Keratinocyte (primary cell): ENCODE measurements at regions not wholly inside any gene's neighbourhood (a gene's known extent, or its start where the extent isn't known, plus 50 kb on each side); places are given as distances from the start of the nearest gene placed in this dataset.

ENCODE experiments used
- DNase-seq: peaks from one replicate; pipeline ENCODE4 v3.0.0-alpha.2; 2011; ENCODE audit warnings: low read depth, missing footprints, low spot score
- FAIRE-seq: peaks from 2 replicates; lab custom pipeline; 2011; peaks lifted over from hg19 to GRCh38; lab: Jason Lieb, UNC
- H2AFZ ChIP-seq: 2 replicates; pipeline ENCODE4 v1.6.0; 2012; ENCODE audit warnings: low read length, control low read depth, inconsistent platforms; ENCODE audit not compliant: control insufficient read depth
- H3K27ac ChIP-seq: 2 replicates; pipeline ENCODE4 v1.5.1; 2011; ENCODE audit warnings: low read length; ENCODE audit not compliant: control insufficient read depth, insufficient read depth
- H3K27me3 ChIP-seq: 3 replicates; pipeline ENCODE4 v1.6.0; 2011; ENCODE audit warnings: low read length; ENCODE audit not compliant: control insufficient read depth, insufficient read depth; ENCODE audit errors: extremely low read depth
- H3K36me3 ChIP-seq, 2 experiments: 2 replicates in 1 of 2; 3 replicates in 1 of 2; pipeline ENCODE4 v1.5.1; 2011; ENCODE audit warnings: low read length in 2 of 2, mild to moderate bottlenecking in 1 of 2; ENCODE audit not compliant: control insufficient read depth in 2 of 2, insufficient read depth in 2 of 2; ENCODE audit errors: extremely low read depth in 1 of 2
- H3K4me1 ChIP-seq: 3 replicates; pipeline ENCODE4 v1.5.1; 2011; ENCODE audit warnings: low read length; ENCODE audit not compliant: control insufficient read depth, insufficient read depth; ENCODE audit errors: extremely low read depth
- H3K4me2 ChIP-seq: 3 replicates; pipeline ENCODE4 v1.6.0; 2011; ENCODE audit warnings: low read depth, low read length; ENCODE audit not compliant: control insufficient read depth, insufficient read depth; ENCODE audit errors: extremely low read depth
- H3K4me3 ChIP-seq, 3 experiments: fragments of 200-600 bp in 1 of 3; sonication (generic) in 1 of 3; 2 replicates in 2 of 3; 3 replicates in 1 of 3; pipeline ENCODE4 v1.5.1; 2011 to 2016; ENCODE audit warnings: low read length in 3 of 3, mild to moderate bottlenecking in 3 of 3, control low read depth in 2 of 3, inconsistent platforms in 1 of 3, low read depth in 1 of 3, mixed read lengths in 1 of 3, mixed run types in 1 of 3, moderate library complexity in 1 of 3; ENCODE audit not compliant: control insufficient read depth in 2 of 3, insufficient read depth in 2 of 3; ENCODE audit errors: extremely low read depth in 1 of 3
- H3K79me2 ChIP-seq: 2 replicates; pipeline ENCODE4 v1.6.0; 2012; ENCODE audit warnings: low read length; ENCODE audit not compliant: control insufficient read depth, insufficient read depth
- H3K9ac ChIP-seq: 3 replicates; pipeline ENCODE4 v1.6.0; 2011; ENCODE audit warnings: low read length; ENCODE audit not compliant: control insufficient read depth, insufficient read depth; ENCODE audit errors: extremely low read depth
- H3K9me1 ChIP-seq: 3 replicates; pipeline ENCODE4 v1.6.0; 2011; ENCODE audit warnings: low read length; ENCODE audit not compliant: control insufficient read depth, insufficient read depth; ENCODE audit errors: extremely low read depth
- H3K9me3 ChIP-seq: 2 replicates; pipeline ENCODE4 v1.5.1; 2012; ENCODE audit warnings: low read depth, low read length; ENCODE audit not compliant: control insufficient read depth
- H4K20me1 ChIP-seq: 3 replicates; pipeline ENCODE4 v1.6.0; 2011; ENCODE audit warnings: low read length; ENCODE audit not compliant: control insufficient read depth, insufficient read depth; ENCODE audit errors: extremely low read depth
- CTCF ChIP-seq, 3 experiments: IDR thresholded peaks in 1 of 3; conservative IDR thresholded peaks in 1 of 3; optimal IDR thresholded peaks in 1 of 3; 2 replicates in 2 of 3; 3 replicates in 1 of 3; pipeline versions ENCODE3 to v1.5.1; 2011; ENCODE audit warnings: low read length in 3 of 3, mild to moderate bottlenecking in 3 of 3, moderate library complexity in 2 of 3, control low read depth in 1 of 3, inconsistent platforms in 1 of 3; ENCODE audit not compliant: insufficient read depth in 2 of 3; ENCODE audit errors: extremely low read depth in 1 of 3
- EZH2 ChIP-seq: IDR thresholded peaks from one replicate; pipeline ENCODE4 v1.6.1; 2012; ENCODE audit warnings: inconsistent platforms, mild to moderate bottlenecking, low read length, moderate library complexity
- dilution Hi-C: fragments of 300-500 bp; cut with MboI; formaldehyde crosslinking; loops from one replicate; pipeline ENCODE4 v1.7.0; 2020; ENCODE audit warnings: low sequenced_read_pairs; ENCODE audit not compliant: extremely low pct_ligation_motif_present

DNA sequence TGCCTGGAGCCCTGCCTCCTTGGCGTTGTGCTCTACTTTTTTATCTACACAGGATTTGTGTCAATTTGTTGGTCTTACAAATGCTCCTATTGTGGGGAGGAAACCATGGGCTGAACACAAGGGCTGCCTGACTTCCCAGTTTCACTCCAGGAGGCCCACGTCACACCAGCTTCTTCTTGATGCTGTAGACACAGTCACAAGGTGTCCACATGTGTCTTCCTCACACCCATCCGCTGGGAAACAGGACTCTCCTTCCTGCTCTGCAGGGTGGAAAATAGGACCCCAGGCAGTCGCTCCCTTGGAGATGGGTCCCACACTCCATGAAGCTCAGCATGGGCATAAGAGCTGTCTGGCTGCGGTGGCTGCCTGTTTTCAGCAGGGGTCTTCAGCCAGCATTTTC is 468.2 kb downstream of the EPHA4 start:
- no peak overlapping the region for H3K4me3 ChIP-seq
- peaks cover 29% of the 10 kb centered on the region for H3K4me1 ChIP-seq
- TF ChIP-seq EZH2, result no peak
- TF ChIP-seq CTCF (optimal IDR thresholded peaks at IDR 0.05 in 1 of 3, IDR thresholded peaks at IDR 0.05 in 1 of 3, conservative IDR thresholded peaks at IDR 0.05 in 1 of 3; ENCODE audit: extremely low read depth in 1 of 3, insufficient read depth in 2 of 3, low read length in 3 of 3), result no peak
- no peaks in the 10 kb centered on the region for H4K20me1 ChIP-seq
- peak overlapping the region; percentile 51 for H3K27ac ChIP-seq
- H3K4me2 ChIP-seq, result peak overlapping the region; percentile 61
- no peaks in the 10 kb centered on the region for H3K27me3 ChIP-seq
- H3K9me3 ChIP-seq, result no peaks in the 10 kb centered on the region
- dilution Hi-C loops, result no loop called here
- peak overlapping the region; percentile 91 for H2AFZ ChIP-seq
- no peaks in the 10 kb centered on the region for H3K79me2 ChIP-seq
- peak overlapping the region; percentile 51 for H3K9ac ChIP-seq
- DNase-seq, result no peak
- no peaks in the 10 kb centered on the region for H3K9me1 ChIP-seq
- H3K36me3 ChIP-seq, result no peaks in the 10 kb centered on the region
- FAIRE-seq, result no peak

DNA sequence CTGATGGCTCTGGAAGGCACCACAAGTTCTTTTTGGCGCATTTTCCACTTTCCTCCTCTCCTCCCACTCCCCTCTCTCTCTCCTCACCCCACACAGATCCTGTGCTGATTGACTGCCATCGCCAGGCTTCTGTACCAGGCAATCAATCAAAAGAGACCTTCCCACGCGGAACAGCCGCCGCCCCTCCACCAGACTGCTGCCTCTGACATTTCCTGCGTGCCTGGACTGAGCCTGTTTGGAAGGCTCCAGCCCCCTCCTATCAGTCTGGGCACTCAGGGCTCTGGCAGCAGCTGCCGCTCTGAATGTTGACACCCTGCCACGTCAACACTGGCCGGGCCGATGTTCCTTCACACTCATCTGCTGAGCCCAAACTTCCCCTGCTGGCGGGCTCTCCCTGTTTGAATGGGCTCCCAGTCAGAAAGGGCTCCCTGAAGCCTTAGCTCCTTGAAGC is 467.7 kb downstream of the EPHA4 start:
- Histone ChIP-seq H4K20me1 (no peaks in the 10 kb centered on the region), H3K4me2 (peak overlapping the region; percentile 61), H2AFZ (peak overlapping the region; percentile 91), H3K27ac (peak overlapping the region; percentile 51), H3K9ac (peak overlapping the region; percentile 51), H3K27me3 (no peaks in the 10 kb centered on the region), H3K36me3 (no peaks in the 10 kb centered on the region), H3K79me2 (no peaks in the 10 kb centered on the region), H3K9me3 (no peaks in the 10 kb centered on the region), H3K4me1 (peaks cover 29% of the 10 kb centered on the region), H3K9me1 (no peaks in the 10 kb centered on the region), H3K4me3 (no peak overlapping the region)
- TF ChIP-seq CTCF (optimal IDR thresholded peaks at IDR 0.05 in 1 of 3, IDR thresholded peaks at IDR 0.05 in 1 of 3, conservative IDR thresholded peaks at IDR 0.05 in 1 of 3; ENCODE audit: extremely low read depth in 1 of 3, insufficient read depth in 2 of 3, low read length in 3 of 3), result peak; percentile 22 to 38 (median 29)
- no peak for TF ChIP-seq EZH2
- FAIRE-seq, result peak; percentile 84
- DNase-seq, result no peak
- dilution Hi-C loops, result no loop called here
